GM23338 (cell line): ENCODE measurements at regions not wholly inside any gene's neighbourhood (a gene's known extent, or its start where the extent isn't known, plus 50 kb on each side); places are given as distances from the start of the nearest gene placed in this dataset.

Experiments
- ATAC-seq: fragments of 200-7000 bp; cut with Tn5 transposase; 3 replicates; pipeline ENCODE4 v1.9.1; 2020
- DNase-seq: peaks from one replicate; pipeline ENCODE4 v3.0.0-alpha.2; 2015; ENCODE audit warnings: low spot score
- H2AFZ ChIP-seq: fragments of 200-600 bp; sonication (generic); 2 replicates; pipeline ENCODE4 v1.8.0; 2016; ENCODE audit warnings: antibody characterized with exemption, mild to moderate bottlenecking, moderate library complexity
- H3F3A ChIP-seq: fragments of 200-600 bp; sonication (generic); replicated peaks from 2 replicates; pipeline ENCODE4 v1.8.0; 2017; ENCODE audit warnings: antibody characterized with exemption, mixed run types, low read depth
- H3K27ac ChIP-seq: fragments of 200-600 bp; sonication (generic); 2 replicates; pipeline ENCODE4 v1.6.1; 2016; ENCODE audit warnings: low read depth
- H3K27me3 ChIP-seq: fragments of 200-600 bp; sonication (generic); 2 replicates; pipeline ENCODE4 v1.8.0; 2016; ENCODE audit warnings: mild to moderate bottlenecking, mixed run types, moderate library complexity; ENCODE audit not compliant: insufficient read depth
- H3K36me3 ChIP-seq: fragments of 200-600 bp; sonication (generic); 2 replicates; pipeline ENCODE4 v1.8.0; 2016; ENCODE audit warnings: mild to moderate bottlenecking; ENCODE audit not compliant: insufficient read depth
- H3K4me1 ChIP-seq: fragments of 200-600 bp; sonication (generic); 2 replicates; pipeline ENCODE4 v1.8.0; 2016; ENCODE audit warnings: mild to moderate bottlenecking, moderate library complexity; ENCODE audit not compliant: insufficient read depth
- H3K4me2 ChIP-seq: fragments of 200-600 bp; sonication (generic); 2 replicates; pipeline ENCODE4 v1.7.1; 2017; ENCODE audit warnings: mixed run types
- H3K4me3 ChIP-seq: fragments of 200-600 bp; sonication (generic); 2 replicates; pipeline ENCODE4 v1.6.1; 2016; ENCODE audit warnings: mixed run types
- H3K79me2 ChIP-seq: fragments of 200-600 bp; sonication (generic); replicated peaks from 2 replicates; pipeline ENCODE4 v1.8.0; 2017; ENCODE audit warnings: mild to moderate bottlenecking; ENCODE audit not compliant: insufficient read depth
- H3K9me2 ChIP-seq: fragments of 200-600 bp; sonication (generic); 2 replicates; pipeline ENCODE4 v1.8.0; 2017; ENCODE audit not compliant: insufficient read depth
- H4K20me1 ChIP-seq: fragments of 200-600 bp; sonication (generic); replicated peaks from 2 replicates; pipeline ENCODE4 v1.8.0; 2017; ENCODE audit warnings: mild to moderate bottlenecking; ENCODE audit not compliant: insufficient read depth
- H3K27ac Mint-ChIP-seq: 2 replicates; pipeline ENCODE4 v1.8.0; 2020; ENCODE audit warnings: inconsistent platforms, mild to moderate bottlenecking, moderate library complexity, mixed read lengths
- H3K27me3 Mint-ChIP-seq: 3 replicates; pipeline ENCODE4 v1.8.0; 2022; ENCODE audit warnings: low read depth, mild to moderate bottlenecking, moderate library complexity, mixed read lengths, inconsistent platforms; ENCODE audit not compliant: insufficient read depth, poor library complexity
- H3K36me3 Mint-ChIP-seq: 3 replicates; pipeline ENCODE4 v1.8.0; 2021; ENCODE audit warnings: low read depth, mild to moderate bottlenecking, inconsistent platforms, moderate library complexity, mixed read lengths
- H3K4me1 Mint-ChIP-seq: 3 replicates; pipeline ENCODE4 v1.8.0; 2020; ENCODE audit warnings: mild to moderate bottlenecking, inconsistent platforms, mixed read lengths
- H3K4me3 Mint-ChIP-seq: 3 replicates; pipeline ENCODE4 v1.8.0; 2021; ENCODE audit warnings: moderate library complexity, mild to moderate bottlenecking, inconsistent platforms, mixed read lengths
- H3K9me3 Mint-ChIP-seq: 3 replicates; pipeline ENCODE4 v1.8.0; 2020; ENCODE audit warnings: moderate library complexity, mild to moderate bottlenecking, inconsistent platforms, mixed read lengths
- CREB1 ChIP-seq: fragments of 250-450 bp; sonication (Bioruptor Pico); IDR thresholded peaks from 2 replicates; pipeline ENCODE4 v1.5.0; 2020; ENCODE audit warnings: low read depth, mild to moderate bottlenecking, moderate library complexity
- CTCF ChIP-seq, 2 experiments: fragments of 200-600 bp in 1 of 2; sonication (generic) in 1 of 2; conservative IDR thresholded peaks; 2 replicates each; pipeline versions ENCODE4 v1.5.1 to v1.6.1; 2016 to 2017; ENCODE audit warnings: antibody characterized with exemption in 2 of 2, low read depth in 2 of 2, mild to moderate bottlenecking in 2 of 2, moderate library complexity in 1 of 2
- ETS1 ChIP-seq: IDR thresholded peaks from 2 replicates; pipeline ENCODE4 v1.6.1; 2016; ENCODE audit warnings: antibody characterized with exemption
- EZH2 ChIP-seq: fragments of 200-600 bp; sonication (generic); IDR thresholded peaks from one replicate; pipeline ENCODE4 v1.8.0; 2017; ENCODE audit warnings: antibody characterized with exemption, mild to moderate bottlenecking, low read depth; ENCODE audit not compliant: unreplicated experiment
- EZH2phosphoT487 ChIP-seq: fragments of 200-600 bp; sonication (generic); IDR thresholded peaks from one replicate; pipeline ENCODE4 v1.8.1; 2018; ENCODE audit warnings: antibody characterized with exemption; ENCODE audit not compliant: unreplicated experiment
- JUNB ChIP-seq: IDR thresholded peaks from one replicate; pipeline ENCODE4 v1.6.1; 2016; ENCODE audit warnings: antibody characterized with exemption; ENCODE audit not compliant: unreplicated experiment
- POLR2AphosphoS5 ChIP-seq: IDR thresholded peaks from 2 replicates; pipeline ENCODE4 v1.6.1; 2016; ENCODE audit warnings: antibody characterized with exemption, low read depth
- STAT1 ChIP-seq: IDR thresholded peaks from one replicate; pipeline ENCODE4 v1.6.1; 2016; ENCODE audit warnings: antibody characterized with exemption; ENCODE audit not compliant: unreplicated experiment
- ZNF114 ChIP-seq: fragments of 250-450 bp; sonication (Bioruptor Pico); IDR thresholded peaks from 2 replicates; pipeline ENCODE4 v1.5.0; 2020; ENCODE audit warnings: mild to moderate bottlenecking, moderate library complexity
- ZNF331 ChIP-seq: fragments of 250-450 bp; sonication (Bioruptor Pico); IDR thresholded peaks from 2 replicates; pipeline ENCODE4 v1.5.0; 2020; ENCODE audit warnings: low read depth, mild to moderate bottlenecking, moderate library complexity
- ZNF462 ChIP-seq: fragments of 250-450 bp; sonication (Bioruptor Pico); IDR thresholded peaks from 2 replicates; pipeline ENCODE4 v1.5.0; 2020; ENCODE audit warnings: mild to moderate bottlenecking, moderate library complexity

- TF ChIP-seq ZNF462 (CRISPR knock-in tag) (no peak), ETS1 (no peak), ZNF331 (no peak), STAT1 (no peak), ZNF114 (CRISPR knock-in tag) (no peak), EZH2 (no peak), POLR2AphosphoS5 (no peak), EZH2phosphoT487 (no peak)
Measured at GRCh38 chr22:27552176-27552575, 249.4 kb downstream of the MN1 start (continued).

GRCh38 chr22:27552863-27553262, 248.7 kb downstream of the MN1 start:
- no peak for ATAC-seq
- no peak overlapping the region for H2AFZ ChIP-seq
- Mint-ChIP-seq H3K27ac (no peak overlapping the region), H3K36me3 (no peaks in the 10 kb centered on the region), H3K9me3 (no peaks in the 10 kb centered on the region), H3K4me1 (peaks cover 32% of the 10 kb centered on the region), H3K27me3 (peaks cover 14% of the 10 kb centered on the region), H3K4me3 (no peak overlapping the region)
- H3K27me3 ChIP-seq = no peaks in the 10 kb centered on the region
- no peaks in the 10 kb centered on the region for H3K36me3 ChIP-seq
- H4K20me1 ChIP-seq = no peaks in the 10 kb centered on the region
- H3K9me2 ChIP-seq = no peaks in the 10 kb centered on the region
- H3K4me2 ChIP-seq = no peak overlapping the region
- no peaks in the 10 kb centered on the region for H3K79me2 ChIP-seq
- peaks cover 13% of the 10 kb centered on the region for H3K4me1 ChIP-seq
- no peak for DNase-seq
- H3K27ac ChIP-seq = no peak overlapping the region
- H3K4me3 ChIP-seq = no peak overlapping the region
- no peaks in the 10 kb centered on the region for H3F3A ChIP-seq
- no peak for TF ChIP-seq STAT1
- TF ChIP-seq ZNF114 (CRISPR knock-in tag) = no peak
- TF ChIP-seq JUNB = no peak
- TF ChIP-seq CTCF (conservative IDR thresholded peaks at IDR 0.05; ENCODE audit: low read depth in 2 of 2) = no peak
- no peak for TF ChIP-seq CREB1 (CRISPR knock-in tag)
- TF ChIP-seq EZH2phosphoT487 = no peak
